ENCODE measurements at regions not wholly inside any gene's neighbourhood (a gene's known extent, or its start where the extent isn't known, plus 50 kb on each side); places are given as distances from the start of the nearest gene placed in this dataset.

- no peak for TF ChIP-seq CTCF (IDR thresholded peaks at IDR 0.05)
- no peak for TF ChIP-seq POLR2A (IDR thresholded peaks at IDR 0.05)
- no peak for TF ChIP-seq EP300 (IDR thresholded peaks at IDR 0.05)
Measured at GRCh38 chr11:121359591-121359990, 67.0 kb downstream of the SC5D start.

Data from upper lobe of left lung (tissue), 4 donors.